Mammary epithelial cell (primary cell): ENCODE measurements at regions not wholly inside any gene's neighbourhood (a gene's known extent, or its start where the extent isn't known, plus 50 kb on each side); places are given as distances from the start of the nearest gene placed in this dataset.

ENCODE experiments used
- EZH2 ChIP-seq: IDR thresholded peaks from 2 replicates; pipeline ENCODE4 v1.6.1; 2012; ENCODE audit warnings: low read length, inconsistent platforms, borderline replicate concordance
- TF ChIP-seq, protein P1 (sequence below), 2 donors: IDR thresholded peaks in 1 of 2; conservative IDR thresholded peaks in 1 of 2; 2 replicates each; pipeline ENCODE4 v1.5.1; 2011 to 2012; ENCODE audit warnings: inconsistent platforms in 2 of 2, low read length in 2 of 2, mild to moderate bottlenecking in 2 of 2, control low read depth in 1 of 2, low read depth in 1 of 2; ENCODE audit not compliant: insufficient read depth in 1 of 2; ENCODE audit errors: extremely low read depth in 1 of 2

DNA sequence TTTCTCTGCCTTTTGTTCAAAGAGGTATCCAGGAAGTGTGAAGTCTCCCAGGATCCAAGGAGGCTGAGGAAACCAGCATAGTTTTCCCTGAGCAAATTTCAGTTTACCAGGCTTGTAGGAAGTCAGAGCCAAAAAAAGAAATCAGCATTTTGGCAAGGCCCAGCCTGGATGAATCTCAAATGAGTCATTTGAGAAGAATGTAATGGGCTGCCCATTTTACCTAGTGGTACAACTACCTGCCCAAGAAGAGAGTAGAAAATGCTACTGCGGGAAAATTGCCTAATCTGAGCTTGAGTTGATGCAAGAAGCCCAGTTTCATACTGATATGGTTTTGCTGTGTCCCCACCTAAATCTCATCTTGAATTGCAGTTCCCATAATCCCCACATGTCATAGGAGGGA is 284.1 kb upstream of the ZNF507 start:
- no peak for TF ChIP-seq EZH2
- TF ChIP-seq, protein P1, sequence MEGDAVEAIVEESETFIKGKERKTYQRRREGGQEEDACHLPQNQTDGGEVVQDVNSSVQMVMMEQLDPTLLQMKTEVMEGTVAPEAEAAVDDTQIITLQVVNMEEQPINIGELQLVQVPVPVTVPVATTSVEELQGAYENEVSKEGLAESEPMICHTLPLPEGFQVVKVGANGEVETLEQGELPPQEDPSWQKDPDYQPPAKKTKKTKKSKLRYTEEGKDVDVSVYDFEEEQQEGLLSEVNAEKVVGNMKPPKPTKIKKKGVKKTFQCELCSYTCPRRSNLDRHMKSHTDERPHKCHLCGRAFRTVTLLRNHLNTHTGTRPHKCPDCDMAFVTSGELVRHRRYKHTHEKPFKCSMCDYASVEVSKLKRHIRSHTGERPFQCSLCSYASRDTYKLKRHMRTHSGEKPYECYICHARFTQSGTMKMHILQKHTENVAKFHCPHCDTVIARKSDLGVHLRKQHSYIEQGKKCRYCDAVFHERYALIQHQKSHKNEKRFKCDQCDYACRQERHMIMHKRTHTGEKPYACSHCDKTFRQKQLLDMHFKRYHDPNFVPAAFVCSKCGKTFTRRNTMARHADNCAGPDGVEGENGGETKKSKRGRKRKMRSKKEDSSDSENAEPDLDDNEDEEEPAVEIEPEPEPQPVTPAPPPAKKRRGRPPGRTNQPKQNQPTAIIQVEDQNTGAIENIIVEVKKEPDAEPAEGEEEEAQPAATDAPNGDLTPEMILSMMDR (conservative IDR thresholded peaks at IDR 0.05 in 1 of 2, IDR thresholded peaks at IDR 0.05 in 1 of 2; ENCODE audit: extremely low read depth in 1 of 2, insufficient read depth in 1 of 2, low read depth in 1 of 2, low read length in 2 of 2) = no peak
